Panc1 (cell line): ENCODE measurements at regions not wholly inside any gene's neighbourhood (a gene's known extent, or its start where the extent isn't known, plus 50 kb on each side); places are given as distances from the start of the nearest gene placed in this dataset.

Source experiments
- ATAC-seq: fragments of 200-7000 bp; cut with Tn5 transposase; 2 replicates; pipeline ENCODE4 v1.9.1; 2020; ENCODE audit warnings: mild to moderate bottlenecking, moderate library complexity
- BruUV-seq: library from RNA; stranded (reverse); fragments of 400-500 nt; replicated peaks from 2 replicates; lab custom pipeline; 2021; lab: Mats Ljungman, UMichigan
- CTCF ChIA-PET: fragments of 300-600 bp; sonication (Branson Sonifier 250); formaldehyde crosslinking; loops from one replicate; lab custom pipeline; 2022; ENCODE audit warnings: antibody characterized with exemption; lab: Charles Lee
- POLR2A ChIA-PET: fragments of 300-600 bp; sonication (Branson Sonifier 250); formaldehyde crosslinking; loops from one replicate; lab custom pipeline; 2022; ENCODE audit warnings: antibody characterized with exemption; lab: Charles Lee
- DNase-seq: peaks from one replicate; pipeline ENCODE4 v3.0.0-alpha.2; 2010; ENCODE audit warnings: low read depth, low spot score
- H3K27ac ChIP-seq: 2 replicates; pipeline ENCODE4 v1.5.1; 2011; ENCODE audit warnings: mild to moderate bottlenecking, low read length, inconsistent platforms
- H3K27me3 ChIP-seq: fragments of 200-500 bp; sonication (Bioruptor generic); 2 replicates; pipeline ENCODE4 v1.6.0; 2014; ENCODE audit warnings: low read length, inconsistent platforms; ENCODE audit not compliant: control insufficient read depth, insufficient read depth
- H3K36me3 ChIP-seq: fragments of 200-500 bp; sonication (Bioruptor generic); 2 replicates; pipeline ENCODE4 v1.5.1; 2014; ENCODE audit warnings: inconsistent platforms, mild to moderate bottlenecking, low read length, moderate library complexity; ENCODE audit not compliant: control insufficient read depth, insufficient read depth
- H3K4me1 ChIP-seq: 2 replicates; pipeline ENCODE4 v1.5.1; 2011; ENCODE audit warnings: inconsistent platforms, mild to moderate bottlenecking, low read length, moderate library complexity; ENCODE audit not compliant: control insufficient read depth, insufficient read depth
- H3K4me3 ChIP-seq, 2 experiments: 2 replicates each; pipeline ENCODE4 v1.5.1; 2011 to 2012; ENCODE audit warnings: low read depth in 2 of 2, low read length in 2 of 2, mild to moderate bottlenecking in 2 of 2, inconsistent platforms in 1 of 2, moderate library complexity in 1 of 2
- H3K9me3 ChIP-seq: fragments of 200-500 bp; sonication (Bioruptor generic); 2 replicates; pipeline ENCODE4 v1.5.1; 2014; ENCODE audit warnings: low read depth, mild to moderate bottlenecking, inconsistent platforms, low read length, moderate library complexity; ENCODE audit not compliant: control insufficient read depth, insufficient read depth
- POLR2AphosphoS5 ChIP-seq: IDR thresholded peaks from 2 replicates; pipeline ENCODE4 v1.6.1; 2012; ENCODE audit warnings: mild to moderate bottlenecking, low read depth, low read length, moderate library complexity
- SIN3A ChIP-seq: IDR thresholded peaks from 2 replicates; pipeline ENCODE4 v1.6.1; 2012; ENCODE audit warnings: low read depth, mild to moderate bottlenecking, low read length, moderate library complexity, borderline replicate concordance; ENCODE audit not compliant: insufficient read depth
- TCF7L2 ChIP-seq: IDR thresholded peaks from 2 replicates; pipeline ENCODE4 v1.6.1; 2011; ENCODE audit warnings: mild to moderate bottlenecking, low read depth, low read length, inconsistent platforms
- in situ Hi-C: cut with HindIII; loops from 2 replicates; pipeline ENCODE4 v1.10.0; 2016; ENCODE audit warnings: low sequenced_read_pairs, low pct_unique_long_range_greater_than_20kb
- intact Hi-C: fragments of 100-400 bp; cut with micrococcal nuclease; formaldehyde crosslinking; loops from one replicate; pipeline ENCODE4 v1.10.0; 2022; ENCODE audit not compliant: unreplicated experiment
- TF ChIP-seq, protein P1 (sequence below), 2 experiments: IDR thresholded peaks; 2 replicates each; pipeline ENCODE4 v1.6.1; 2011 to 2012; ENCODE audit warnings: low read depth in 2 of 2, control low read depth in 1 of 2, low read length in 1 of 2, mild to moderate bottlenecking in 1 of 2, moderate library complexity in 1 of 2; ENCODE audit not compliant: insufficient read depth in 1 of 2
- TF ChIP-seq, protein P2 (sequence below): fragments of 450-650 bp; IDR thresholded peaks from 2 replicates; pipeline ENCODE4 v1.5.1; 2017; ENCODE audit warnings: mild to moderate bottlenecking

DNA sequence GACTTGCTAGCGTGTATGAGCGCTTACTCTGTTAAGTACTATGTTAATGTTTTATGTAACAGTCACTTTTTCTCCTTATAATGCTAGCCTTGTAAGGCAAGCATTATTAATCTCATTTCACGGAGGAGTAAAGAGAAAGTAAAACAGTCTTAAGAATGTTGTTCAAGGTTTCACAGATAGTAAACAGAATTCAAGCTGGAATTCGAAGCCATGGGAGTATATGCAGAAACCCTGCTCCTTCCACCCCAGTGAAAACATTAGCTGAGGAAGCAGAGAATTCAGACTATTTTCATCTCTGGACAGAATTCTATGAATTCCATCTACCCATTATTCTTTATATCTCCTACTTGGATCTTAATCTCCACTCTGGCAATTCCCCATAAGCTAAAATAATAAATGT, 1028.3 kb upstream of the WWC1 start:
- Histone ChIP-seq H3K27me3 (no peaks in the 10 kb centered on the region), H3K9me3 (no peaks in the 10 kb centered on the region), H3K27ac (no peak overlapping the region), H3K4me3 (no peak overlapping the region), H3K4me1 (no peaks in the 10 kb centered on the region), H3K36me3 (no peaks in the 10 kb centered on the region)
- ChIA-PET CTCF (no interaction called here), POLR2A (no interaction called here)
- no TSS peak for BruUV-seq
- no peak for ATAC-seq
- intact Hi-C loops (no loop called here), in situ Hi-C loops (no loop called here)
- TF ChIP-seq, protein P1, sequence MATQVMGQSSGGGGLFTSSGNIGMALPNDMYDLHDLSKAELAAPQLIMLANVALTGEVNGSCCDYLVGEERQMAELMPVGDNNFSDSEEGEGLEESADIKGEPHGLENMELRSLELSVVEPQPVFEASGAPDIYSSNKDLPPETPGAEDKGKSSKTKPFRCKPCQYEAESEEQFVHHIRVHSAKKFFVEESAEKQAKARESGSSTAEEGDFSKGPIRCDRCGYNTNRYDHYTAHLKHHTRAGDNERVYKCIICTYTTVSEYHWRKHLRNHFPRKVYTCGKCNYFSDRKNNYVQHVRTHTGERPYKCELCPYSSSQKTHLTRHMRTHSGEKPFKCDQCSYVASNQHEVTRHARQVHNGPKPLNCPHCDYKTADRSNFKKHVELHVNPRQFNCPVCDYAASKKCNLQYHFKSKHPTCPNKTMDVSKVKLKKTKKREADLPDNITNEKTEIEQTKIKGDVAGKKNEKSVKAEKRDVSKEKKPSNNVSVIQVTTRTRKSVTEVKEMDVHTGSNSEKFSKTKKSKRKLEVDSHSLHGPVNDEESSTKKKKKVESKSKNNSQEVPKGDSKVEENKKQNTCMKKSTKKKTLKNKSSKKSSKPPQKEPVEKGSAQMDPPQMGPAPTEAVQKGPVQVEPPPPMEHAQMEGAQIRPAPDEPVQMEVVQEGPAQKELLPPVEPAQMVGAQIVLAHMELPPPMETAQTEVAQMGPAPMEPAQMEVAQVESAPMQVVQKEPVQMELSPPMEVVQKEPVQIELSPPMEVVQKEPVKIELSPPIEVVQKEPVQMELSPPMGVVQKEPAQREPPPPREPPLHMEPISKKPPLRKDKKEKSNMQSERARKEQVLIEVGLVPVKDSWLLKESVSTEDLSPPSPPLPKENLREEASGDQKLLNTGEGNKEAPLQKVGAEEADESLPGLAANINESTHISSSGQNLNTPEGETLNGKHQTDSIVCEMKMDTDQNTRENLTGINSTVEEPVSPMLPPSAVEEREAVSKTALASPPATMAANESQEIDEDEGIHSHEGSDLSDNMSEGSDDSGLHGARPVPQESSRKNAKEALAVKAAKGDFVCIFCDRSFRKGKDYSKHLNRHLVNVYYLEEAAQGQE (IDR thresholded peaks at IDR 0.05; ENCODE audit: insufficient read depth in 1 of 2, low read depth in 2 of 2, low read length in 1 of 2), result no peak
- TF ChIP-seq TCF7L2 (no peak), POLR2AphosphoS5 (no peak)
- DNase-seq, result no peak

DNA sequence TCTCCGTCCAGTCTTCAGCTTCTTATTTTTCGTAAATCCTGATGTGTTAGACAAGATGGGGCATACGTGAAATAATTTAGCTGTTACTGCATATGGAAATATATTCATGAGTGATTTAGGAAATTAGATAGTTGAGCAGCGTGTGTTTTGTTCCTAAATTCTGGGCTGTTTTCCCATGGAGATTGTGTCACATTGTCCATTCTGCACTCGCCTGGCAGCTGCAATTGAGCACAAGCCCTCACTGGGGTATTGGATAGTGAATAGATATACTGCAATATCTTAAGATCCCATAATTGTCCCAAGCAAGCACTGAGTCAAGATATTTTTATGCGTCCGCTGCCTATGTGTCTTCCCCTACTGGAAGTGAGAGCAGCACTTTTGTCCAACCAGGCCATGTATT, 1027.1 kb upstream of the WWC1 start:
- in situ Hi-C loops (no loop called here), intact Hi-C loops (no loop called here)
- ATAC-seq (no peak), DNase-seq (no peak)
- H3K9me3 ChIP-seq, result no peaks in the 10 kb centered on the region
- no peaks in the 10 kb centered on the region for H3K27me3 ChIP-seq
- TF ChIP-seq TCF7L2 (no peak), SIN3A (no peak), POLR2AphosphoS5 (no peak)
- TF ChIP-seq, protein P1 (IDR thresholded peaks at IDR 0.05; ENCODE audit: insufficient read depth in 1 of 2, low read depth in 2 of 2, low read length in 1 of 2), result no peak
- TF ChIP-seq, protein P2, sequence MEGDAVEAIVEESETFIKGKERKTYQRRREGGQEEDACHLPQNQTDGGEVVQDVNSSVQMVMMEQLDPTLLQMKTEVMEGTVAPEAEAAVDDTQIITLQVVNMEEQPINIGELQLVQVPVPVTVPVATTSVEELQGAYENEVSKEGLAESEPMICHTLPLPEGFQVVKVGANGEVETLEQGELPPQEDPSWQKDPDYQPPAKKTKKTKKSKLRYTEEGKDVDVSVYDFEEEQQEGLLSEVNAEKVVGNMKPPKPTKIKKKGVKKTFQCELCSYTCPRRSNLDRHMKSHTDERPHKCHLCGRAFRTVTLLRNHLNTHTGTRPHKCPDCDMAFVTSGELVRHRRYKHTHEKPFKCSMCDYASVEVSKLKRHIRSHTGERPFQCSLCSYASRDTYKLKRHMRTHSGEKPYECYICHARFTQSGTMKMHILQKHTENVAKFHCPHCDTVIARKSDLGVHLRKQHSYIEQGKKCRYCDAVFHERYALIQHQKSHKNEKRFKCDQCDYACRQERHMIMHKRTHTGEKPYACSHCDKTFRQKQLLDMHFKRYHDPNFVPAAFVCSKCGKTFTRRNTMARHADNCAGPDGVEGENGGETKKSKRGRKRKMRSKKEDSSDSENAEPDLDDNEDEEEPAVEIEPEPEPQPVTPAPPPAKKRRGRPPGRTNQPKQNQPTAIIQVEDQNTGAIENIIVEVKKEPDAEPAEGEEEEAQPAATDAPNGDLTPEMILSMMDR, result no peak
- no peaks in the 10 kb centered on the region for H3K4me1 ChIP-seq
- H3K36me3 ChIP-seq, result no peaks in the 10 kb centered on the region
- ChIA-PET POLR2A (no interaction called here), CTCF (no interaction called here)
- no peak overlapping the region for H3K4me3 ChIP-seq
- BruUV-seq, result no TSS peak
- H3K27ac ChIP-seq, result no peak overlapping the region
